ENCODE measurements at regions not wholly inside any gene's neighbourhood (a gene's known extent, or its start where the extent isn't known, plus 50 kb on each side); places are given as distances from the start of the nearest gene placed in this dataset.

DNA sequence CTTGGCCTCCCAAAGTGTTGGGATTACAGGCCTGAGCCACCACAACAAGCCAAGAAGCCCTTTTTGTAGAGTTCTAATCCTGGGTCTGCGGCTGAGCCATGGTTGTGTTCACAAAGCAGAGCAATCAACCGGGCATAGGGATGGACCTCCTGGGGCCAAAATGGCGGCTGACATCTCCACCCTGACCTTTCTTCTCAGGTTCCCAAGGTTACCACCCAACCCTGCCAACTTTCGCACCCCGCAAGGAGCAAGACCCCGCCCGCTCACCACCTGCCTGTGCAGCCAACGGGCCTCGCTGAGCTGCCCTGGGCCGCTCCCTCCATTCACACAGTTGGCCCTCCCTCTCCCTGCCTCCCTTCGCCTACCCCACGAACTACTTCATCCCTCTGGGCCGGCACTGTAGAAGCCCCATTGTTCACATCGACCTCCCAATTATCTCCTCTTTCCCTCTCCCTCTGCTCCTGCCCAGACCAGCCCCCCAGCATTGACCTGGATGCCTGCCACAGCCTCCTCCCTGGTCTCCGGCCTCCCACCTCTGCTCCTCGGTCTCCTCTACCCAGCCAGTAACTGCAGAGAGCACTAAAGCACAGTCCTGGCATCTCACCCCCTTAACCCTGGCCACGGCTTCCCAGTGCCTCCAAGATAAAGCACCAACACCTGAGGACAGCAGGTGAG, 62.0 kb upstream of the TFRC start:
- no peak for DNase-seq (ENCODE audit: low spot score)
- no peaks in the 10 kb centered on the region for H3K9me3 ChIP-seq (ENCODE audit: control insufficient read depth in 4 of 4, low read length in 3 of 4)
- H3K27me3 ChIP-seq (ENCODE audit: control insufficient read depth in 4 of 4, insufficient read depth in 4 of 4, low read length in 3 of 4), result no peaks in the 10 kb centered on the region
- H3K4me3 ChIP-seq (ENCODE audit: low read depth in 1 of 3, low read length in 3 of 3), result no peak overlapping the region
- WGBS, result 93% methylated on average over 17 of the region's 17 CpGs
- H3K27ac ChIP-seq (ENCODE audit: low read depth in 1 of 2, low read length in 2 of 2), result no peak overlapping the region
- TF ChIP-seq NR2F2 (IDR thresholded peaks at IDR 0.05) (no peak), RXRA (IDR thresholded peaks at IDR 0.05) (no peak), FOXA2 (IDR thresholded peaks at IDR 0.05) (no peak), FOXA1 (IDR thresholded peaks at IDR 0.05) (no peak), TAF1 (conservative IDR thresholded peaks at IDR 0.05) (no peak)
- TF ChIP-seq, protein P1, sequence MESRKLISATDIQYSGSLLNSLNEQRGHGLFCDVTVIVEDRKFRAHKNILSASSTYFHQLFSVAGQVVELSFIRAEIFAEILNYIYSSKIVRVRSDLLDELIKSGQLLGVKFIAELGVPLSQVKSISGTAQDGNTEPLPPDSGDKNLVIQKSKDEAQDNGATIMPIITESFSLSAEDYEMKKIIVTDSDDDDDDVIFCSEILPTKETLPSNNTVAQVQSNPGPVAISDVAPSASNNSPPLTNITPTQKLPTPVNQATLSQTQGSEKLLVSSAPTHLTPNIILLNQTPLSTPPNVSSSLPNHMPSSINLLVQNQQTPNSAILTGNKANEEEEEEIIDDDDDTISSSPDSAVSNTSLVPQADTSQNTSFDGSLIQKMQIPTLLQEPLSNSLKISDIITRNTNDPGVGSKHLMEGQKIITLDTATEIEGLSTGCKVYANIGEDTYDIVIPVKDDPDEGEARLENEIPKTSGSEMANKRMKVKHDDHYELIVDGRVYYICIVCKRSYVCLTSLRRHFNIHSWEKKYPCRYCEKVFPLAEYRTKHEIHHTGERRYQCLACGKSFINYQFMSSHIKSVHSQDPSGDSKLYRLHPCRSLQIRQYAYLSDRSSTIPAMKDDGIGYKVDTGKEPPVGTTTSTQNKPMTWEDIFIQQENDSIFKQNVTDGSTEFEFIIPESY (IDR thresholded peaks at IDR 0.05), result no peak
- TF ChIP-seq, protein P2, sequence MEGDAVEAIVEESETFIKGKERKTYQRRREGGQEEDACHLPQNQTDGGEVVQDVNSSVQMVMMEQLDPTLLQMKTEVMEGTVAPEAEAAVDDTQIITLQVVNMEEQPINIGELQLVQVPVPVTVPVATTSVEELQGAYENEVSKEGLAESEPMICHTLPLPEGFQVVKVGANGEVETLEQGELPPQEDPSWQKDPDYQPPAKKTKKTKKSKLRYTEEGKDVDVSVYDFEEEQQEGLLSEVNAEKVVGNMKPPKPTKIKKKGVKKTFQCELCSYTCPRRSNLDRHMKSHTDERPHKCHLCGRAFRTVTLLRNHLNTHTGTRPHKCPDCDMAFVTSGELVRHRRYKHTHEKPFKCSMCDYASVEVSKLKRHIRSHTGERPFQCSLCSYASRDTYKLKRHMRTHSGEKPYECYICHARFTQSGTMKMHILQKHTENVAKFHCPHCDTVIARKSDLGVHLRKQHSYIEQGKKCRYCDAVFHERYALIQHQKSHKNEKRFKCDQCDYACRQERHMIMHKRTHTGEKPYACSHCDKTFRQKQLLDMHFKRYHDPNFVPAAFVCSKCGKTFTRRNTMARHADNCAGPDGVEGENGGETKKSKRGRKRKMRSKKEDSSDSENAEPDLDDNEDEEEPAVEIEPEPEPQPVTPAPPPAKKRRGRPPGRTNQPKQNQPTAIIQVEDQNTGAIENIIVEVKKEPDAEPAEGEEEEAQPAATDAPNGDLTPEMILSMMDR (IDR thresholded peaks at IDR 0.05; ENCODE audit: low read depth, low read length, missing input control), result no peak
- H3K9ac ChIP-seq (ENCODE audit: low read depth in 1 of 2, low read length in 2 of 2), result no peak overlapping the region
- H3K36me3 ChIP-seq (ENCODE audit: control insufficient read depth in 4 of 4, insufficient read depth in 3 of 4, low read depth in 1 of 4, low read length in 3 of 4), result no peaks in the 10 kb centered on the region
- H3K4me1 ChIP-seq (ENCODE audit: control insufficient read depth in 4 of 4, insufficient read depth in 4 of 4, low read length in 3 of 4), result peaks cover 0 to 48% (median 36%) of the 10 kb centered on the region in 4 donors

DNA sequence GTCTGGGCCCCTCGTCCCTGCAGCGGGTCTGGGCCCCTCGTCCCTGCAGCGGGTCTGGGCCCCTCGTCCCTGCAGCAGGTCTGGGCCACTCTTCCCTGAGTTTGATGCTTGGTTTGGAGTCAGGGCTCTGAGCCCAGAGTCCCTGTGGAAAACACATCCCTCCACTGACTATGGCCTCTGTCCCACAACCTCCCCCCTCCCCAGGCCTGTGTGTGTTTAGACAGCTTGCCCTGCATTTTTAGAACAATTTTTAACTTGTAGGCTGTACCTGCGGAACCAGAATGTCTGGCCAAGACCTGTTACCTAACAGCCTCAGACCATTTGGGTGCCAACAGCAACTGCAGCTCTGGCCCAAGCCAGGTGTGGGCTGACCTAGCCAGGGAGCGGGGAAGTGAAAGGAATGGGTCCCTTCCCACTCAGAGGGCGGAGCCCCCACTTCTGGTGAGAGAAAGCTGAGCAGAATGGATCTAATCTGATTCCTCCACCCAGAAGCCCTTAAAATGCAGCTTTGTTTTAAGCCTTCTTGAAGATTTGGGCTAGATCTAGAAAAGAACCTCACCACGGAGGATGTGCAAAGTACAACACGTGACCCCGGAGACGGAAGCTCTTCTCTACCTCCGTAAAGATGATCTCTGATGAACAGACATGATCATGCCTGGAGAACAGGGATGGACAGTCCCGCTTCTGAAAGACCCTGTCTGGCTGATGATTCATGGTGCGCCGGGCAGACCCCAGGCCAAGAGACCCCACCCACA, 60.5 kb upstream of the TFRC start:
- H3K9me3 ChIP-seq (ENCODE audit: control insufficient read depth in 4 of 4, low read length in 3 of 4), result no peaks in the 10 kb centered on the region
- 53% methylated on average over 16 of the region's 16 CpGs for WGBS
- H3K27me3 ChIP-seq (ENCODE audit: control insufficient read depth in 4 of 4, insufficient read depth in 4 of 4, low read length in 3 of 4), result no peaks in the 10 kb centered on the region
- no peak overlapping the region for H3K9ac ChIP-seq (ENCODE audit: low read depth in 1 of 2, low read length in 2 of 2)
- DNase-seq (ENCODE audit: low spot score), result no peak
- peaks cover 0 to 49% (median 38%) of the 10 kb centered on the region in 4 donors for H3K4me1 ChIP-seq (ENCODE audit: control insufficient read depth in 4 of 4, insufficient read depth in 4 of 4, low read length in 3 of 4)
- H3K36me3 ChIP-seq (ENCODE audit: control insufficient read depth in 4 of 4, insufficient read depth in 3 of 4, low read depth in 1 of 4, low read length in 3 of 4), result no peaks in the 10 kb centered on the region
- peak overlapping the region; percentile 29 to 85 (median 44) for H3K4me3 ChIP-seq (ENCODE audit: low read depth in 1 of 3, low read length in 3 of 3)
- peak overlapping the region; percentile 44 for H3K27ac ChIP-seq (ENCODE audit: low read depth in 1 of 2, low read length in 2 of 2)
- TF ChIP-seq HNF4G (IDR thresholded peaks at IDR 0.05) (no peak), NR2F2 (IDR thresholded peaks at IDR 0.05) (no peak), JUND (IDR thresholded peaks at IDR 0.05) (peak; percentile 26 to 64), HNF4A (conservative IDR thresholded peaks at IDR 0.05) (peak; percentile 71 to 79), TAF1 (conservative IDR thresholded peaks at IDR 0.05) (no peak), SP1 (IDR thresholded peaks at IDR 0.05) (peak; percentile 79), EGR1 (IDR thresholded peaks at IDR 0.05; ENCODE audit: low read depth in 2 of 2) (no peak), FOXA1 (IDR thresholded peaks at IDR 0.05) (peak; percentile 58), GABPA (IDR thresholded peaks at IDR 0.05 in 1 of 2, conservative IDR thresholded peaks at IDR 0.05 in 1 of 2) (peak in 1 of 2 donors; percentile 54), RXRA (IDR thresholded peaks at IDR 0.05) (peak; percentile 73 to 86), FOXA2 (IDR thresholded peaks at IDR 0.05) (peak; percentile 40), RAD21 (IDR thresholded peaks at IDR 0.05) (peak; percentile 44 to 50), YY1 (IDR thresholded peaks at IDR 0.05) (peak; percentile 83)
- TF ChIP-seq, protein P3, sequence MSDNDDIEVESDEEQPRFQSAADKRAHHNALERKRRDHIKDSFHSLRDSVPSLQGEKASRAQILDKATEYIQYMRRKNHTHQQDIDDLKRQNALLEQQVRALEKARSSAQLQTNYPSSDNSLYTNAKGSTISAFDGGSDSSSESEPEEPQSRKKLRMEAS (IDR thresholded peaks at IDR 0.05), result peak; percentile 53
- TF ChIP-seq, protein P4, sequence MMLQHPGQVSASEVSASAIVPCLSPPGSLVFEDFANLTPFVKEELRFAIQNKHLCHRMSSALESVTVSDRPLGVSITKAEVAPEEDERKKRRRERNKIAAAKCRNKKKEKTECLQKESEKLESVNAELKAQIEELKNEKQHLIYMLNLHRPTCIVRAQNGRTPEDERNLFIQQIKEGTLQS (IDR thresholded peaks at IDR 0.05), result no peak
- TF ChIP-seq, protein P1 (IDR thresholded peaks at IDR 0.05), result no peak
- TF ChIP-seq, protein P2 (IDR thresholded peaks at IDR 0.05; ENCODE audit: low read depth, low read length, missing input control), result no peak

Data from liver (tissue), 8 donors.